EL (cell line): ENCODE measurements at regions not wholly inside any gene's neighbourhood (a gene's known extent, or its start where the extent isn't known, plus 50 kb on each side); places are given as distances from the start of the nearest gene placed in this dataset.
"Not testable (repeated sequence)": the region's sequence is repeated elsewhere in the genome, so short reads cannot be mapped to it uniquely, and the experiment has no call there.

ENCODE experiments used
- DNase-seq: peaks from one replicate; pipeline ENCODE4 v3.0.0-alpha.2; 2016

- DNase-seq = no peak
Measured at GRCh38 chr5:56410696-56411095, 177.6 kb upstream of the ANKRD55 start.

GRCh38 chr5:56409331-56410190, 176.4 kb upstream of the ANKRD55 start:
- DNase-seq = peak; percentile 78

GRCh38 chr5:56406838-56407237, 173.7 kb upstream of the ANKRD55 start:
- no peak for DNase-seq

GRCh38 chr5:56406221-56406620, 173.1 kb upstream of the ANKRD55 start:
- DNase-seq = no peak

GRCh38 chr5:56405116-56405908, 172.2 kb upstream of the ANKRD55 start:
- DNase-seq = no peak

- no peak for DNase-seq
Measured at GRCh38 chr5:56402266-56403220, 169.4 kb upstream of the ANKRD55 start.

- DNase-seq = not testable (repeated sequence)
Measured at GRCh38 chr5:56397796-56398195, 164.7 kb upstream of the ANKRD55 start.

GRCh38 chr5:56396634-56397033, 163.5 kb upstream of the ANKRD55 start:
- no peak for DNase-seq

- DNase-seq = no peak
Measured at GRCh38 chr5:56389261-56389660, 156.1 kb upstream of the ANKRD55 start.

GRCh38 chr5:56388229-56388985, 155.3 kb upstream of the ANKRD55 start:
- no peak for DNase-seq

GRCh38 chr5:56386046-56386445, 152.9 kb upstream of the ANKRD55 start:
- DNase-seq = no peak

GRCh38 chr5:56384186-56384585, 151.1 kb upstream of the ANKRD55 start:
- no peak for DNase-seq

GRCh38 chr5:56383761-56384160, 150.6 kb upstream of the ANKRD55 start:
- no peak for DNase-seq

- DNase-seq = no peak
Measured at GRCh38 chr5:56382896-56383295, 149.8 kb upstream of the ANKRD55 start.

GRCh38 chr5:56377573-56377972, 144.4 kb upstream of the ANKRD55 start:
- DNase-seq = no peak

GRCh38 chr5:56376128-56376527, 143.0 kb upstream of the ANKRD55 start:
- DNase-seq = no peak

GRCh38 chr5:56375011-56375410, 141.9 kb upstream of the ANKRD55 start:
- DNase-seq = no peak

- DNase-seq = not testable (repeated sequence)
Measured at GRCh38 chr5:56372491-56372890, 139.4 kb upstream of the ANKRD55 start.

- DNase-seq = no peak
Measured at GRCh38 chr5:56369361-56369811, 136.3 kb upstream of the ANKRD55 start.

- no peak for DNase-seq
Measured at GRCh38 chr5:56367748-56368147, 134.6 kb upstream of the ANKRD55 start.

GRCh38 chr5:56366986-56367385, 133.9 kb upstream of the ANKRD55 start:
- peak; percentile 12 for DNase-seq

- DNase-seq = no peak
Measured at GRCh38 chr5:56361398-56361797, 128.3 kb upstream of the ANKRD55 start.
